Liver (tissue), 8 donors: ENCODE measurements at regions not wholly inside any gene's neighbourhood (a gene's known extent, or its start where the extent isn't known, plus 50 kb on each side); places are given as distances from the start of the nearest gene placed in this dataset.

ENCODE experiments used
- DNase-seq: peaks from one replicate; pipeline ENCODE4 v3.0.0-alpha.2; 2017; ENCODE audit warnings: low spot score
- H3K27ac ChIP-seq, 2 donors: one replicate each; pipeline ENCODE4 v1.7.0; 2013; ENCODE audit warnings: inconsistent platforms in 2 of 2, low read length in 2 of 2, control low read depth in 1 of 2, low read depth in 1 of 2, mild to moderate bottlenecking in 1 of 2
- H3K27me3 ChIP-seq, 4 donors: one replicate each; pipeline versions ENCODE4 v1.6.1 to v1.7.0; 2013; ENCODE audit warnings: low read length in 3 of 4, inconsistent platforms in 1 of 4, mild to moderate bottlenecking in 1 of 4, moderate library complexity in 1 of 4; ENCODE audit not compliant: control insufficient read depth in 4 of 4, insufficient read depth in 4 of 4
- H3K36me3 ChIP-seq, 4 donors: one replicate each; pipeline versions ENCODE4 v1.6.1 to v1.7.0; 2013; ENCODE audit warnings: low read length in 3 of 4, mild to moderate bottlenecking in 3 of 4, low read depth in 1 of 4, moderate library complexity in 1 of 4; ENCODE audit not compliant: control insufficient read depth in 4 of 4, insufficient read depth in 3 of 4
- H3K4me1 ChIP-seq, 4 donors: one replicate each; pipeline versions ENCODE4 v1.6.1 to v1.7.0; 2013; ENCODE audit warnings: low read length in 3 of 4, mild to moderate bottlenecking in 3 of 4, moderate library complexity in 1 of 4; ENCODE audit not compliant: control insufficient read depth in 4 of 4, insufficient read depth in 4 of 4
- H3K4me3 ChIP-seq, 3 donors: one replicate each; pipeline versions ENCODE4 v1.6.1 to v1.7.0; 2013; ENCODE audit warnings: low read length in 3 of 3, control low read depth in 1 of 3, low read depth in 1 of 3, mild to moderate bottlenecking in 1 of 3
- H3K9ac ChIP-seq, 2 donors: one replicate each; pipeline ENCODE4 v1.7.0; 2013; ENCODE audit warnings: low read length in 2 of 2, mild to moderate bottlenecking in 2 of 2, moderate library complexity in 2 of 2, control low read depth in 1 of 2, low read depth in 1 of 2
- H3K9me3 ChIP-seq, 4 donors: one replicate each; pipeline versions ENCODE4 v1.6.1 to v1.7.0; 2013; ENCODE audit warnings: low read length in 3 of 4; ENCODE audit not compliant: control insufficient read depth in 4 of 4
- ATF3 ChIP-seq: IDR thresholded peaks from 2 replicates; pipeline ENCODE4 v1.6.1; 2016; ENCODE audit warnings: antibody characterized with exemption
- EGR1 ChIP-seq, 2 donors: IDR thresholded peaks; 2 replicates each; pipeline ENCODE4 v1.6.1; 2016 to 2018; ENCODE audit warnings: antibody characterized with exemption in 2 of 2, low read depth in 2 of 2
- FOXA1 ChIP-seq: IDR thresholded peaks from 2 replicates; pipeline ENCODE4 v1.6.1; 2016; ENCODE audit warnings: antibody characterized with exemption
- FOXA2 ChIP-seq: IDR thresholded peaks from 2 replicates; pipeline ENCODE4 v1.6.1; 2016; ENCODE audit warnings: antibody characterized with exemption
- GABPA ChIP-seq, 2 donors: IDR thresholded peaks in 1 of 2; conservative IDR thresholded peaks in 1 of 2; 2 replicates each; pipeline ENCODE4 v1.6.1; 2016; ENCODE audit warnings: antibody characterized with exemption in 2 of 2, mild to moderate bottlenecking in 1 of 2, moderate library complexity in 1 of 2
- HNF4A ChIP-seq, 2 donors: conservative IDR thresholded peaks; 2 replicates each; pipeline ENCODE4 v1.6.1; 2016; ENCODE audit warnings: antibody characterized with exemption in 2 of 2, mild to moderate bottlenecking in 2 of 2
- HNF4G ChIP-seq: IDR thresholded peaks from 2 replicates; pipeline ENCODE4 v1.6.1; 2016; ENCODE audit warnings: antibody characterized with exemption
- JUND ChIP-seq, 2 donors: IDR thresholded peaks; 2 replicates each; pipeline ENCODE4 v1.6.1; 2016; ENCODE audit warnings: antibody characterized with exemption in 2 of 2
- MAX ChIP-seq: IDR thresholded peaks from 2 replicates; pipeline ENCODE4 v1.6.1; 2016; ENCODE audit warnings: antibody characterized with exemption
- NR2F2 ChIP-seq: IDR thresholded peaks from 2 replicates; pipeline ENCODE4 v1.6.1; 2016; ENCODE audit warnings: antibody characterized with exemption
- RAD21 ChIP-seq, 2 donors: IDR thresholded peaks; 2 replicates each; pipeline ENCODE4 v1.6.1; 2016; ENCODE audit warnings: antibody characterized with exemption in 2 of 2, mild to moderate bottlenecking in 2 of 2
- RXRA ChIP-seq, 2 donors: IDR thresholded peaks; 2 replicates each; pipeline ENCODE4 v1.6.1; 2017 to 2018; ENCODE audit warnings: antibody characterized with exemption in 2 of 2, mild to moderate bottlenecking in 1 of 2
- SP1 ChIP-seq: IDR thresholded peaks from 2 replicates; pipeline ENCODE4 v1.6.1; 2018; ENCODE audit warnings: antibody characterized with exemption, mild to moderate bottlenecking
- TAF1 ChIP-seq: conservative IDR thresholded peaks from 2 replicates; pipeline ENCODE4 v1.6.1; 2016; ENCODE audit warnings: antibody characterized with exemption, mild to moderate bottlenecking
- YY1 ChIP-seq: IDR thresholded peaks from 2 replicates; pipeline ENCODE4 v1.6.1; 2016; ENCODE audit warnings: antibody characterized with exemption, mild to moderate bottlenecking
- WGBS: extraction: QIAGEN DNeasy Blood & Tissue Kit; methylation state at CpG from one replicate; pipeline ENCODE4 v1.1.7; 2013; 5-methylcytosine and 5-hydroxymethylcytosine counted together
- TF ChIP-seq, protein P1 (sequence below): fragments of 150-350 bp; IDR thresholded peaks from 2 replicates; pipeline ENCODE4 v1.5.1; 2017; ENCODE audit warnings: improper control_type of control experiment, low read depth, low read length; ENCODE audit not compliant: missing input control
- TF ChIP-seq, protein P2 (sequence below): IDR thresholded peaks from 2 replicates; pipeline ENCODE4 v1.6.1; 2016; ENCODE audit warnings: antibody characterized with exemption, mild to moderate bottlenecking
- donor health status: healthy.
- donor health status: healthy.
- donor health status: healthy.
- donor health status: healthy.
- donor health status: healthy.

- DNase-seq = no peak
These were observed 175.7 kb upstream of the COL11A1 start for GRCh38 chr1:103283841-103284669.

GRCh38 chr1:103283371-103283770 lies 175.0 kb upstream of the COL11A1 start:
- no peak for DNase-seq
- WGBS = 51% methylated on average over 1 of the region's 1 CpG
- Histone ChIP-seq H3K4me3 (no peak overlapping the region), H3K27ac (no peak overlapping the region), H3K36me3 (no peaks in the 10 kb centered on the region), H3K4me1 (no peaks in the 10 kb centered on the region), H3K27me3 (no peaks in the 10 kb centered on the region), H3K9ac (no peak overlapping the region), H3K9me3 (no peaks in the 10 kb centered on the region)
- no peak for TF ChIP-seq FOXA1
- no peak for TF ChIP-seq RXRA (IDR thresholded peaks at IDR 0.05)
- no peak for TF ChIP-seq NR2F2
- TF ChIP-seq YY1 = no peak
- no peak for TF ChIP-seq JUND (IDR thresholded peaks at IDR 0.05)
- TF ChIP-seq FOXA2 = no peak
- TF ChIP-seq, protein P1, sequence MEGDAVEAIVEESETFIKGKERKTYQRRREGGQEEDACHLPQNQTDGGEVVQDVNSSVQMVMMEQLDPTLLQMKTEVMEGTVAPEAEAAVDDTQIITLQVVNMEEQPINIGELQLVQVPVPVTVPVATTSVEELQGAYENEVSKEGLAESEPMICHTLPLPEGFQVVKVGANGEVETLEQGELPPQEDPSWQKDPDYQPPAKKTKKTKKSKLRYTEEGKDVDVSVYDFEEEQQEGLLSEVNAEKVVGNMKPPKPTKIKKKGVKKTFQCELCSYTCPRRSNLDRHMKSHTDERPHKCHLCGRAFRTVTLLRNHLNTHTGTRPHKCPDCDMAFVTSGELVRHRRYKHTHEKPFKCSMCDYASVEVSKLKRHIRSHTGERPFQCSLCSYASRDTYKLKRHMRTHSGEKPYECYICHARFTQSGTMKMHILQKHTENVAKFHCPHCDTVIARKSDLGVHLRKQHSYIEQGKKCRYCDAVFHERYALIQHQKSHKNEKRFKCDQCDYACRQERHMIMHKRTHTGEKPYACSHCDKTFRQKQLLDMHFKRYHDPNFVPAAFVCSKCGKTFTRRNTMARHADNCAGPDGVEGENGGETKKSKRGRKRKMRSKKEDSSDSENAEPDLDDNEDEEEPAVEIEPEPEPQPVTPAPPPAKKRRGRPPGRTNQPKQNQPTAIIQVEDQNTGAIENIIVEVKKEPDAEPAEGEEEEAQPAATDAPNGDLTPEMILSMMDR = no peak
- no peak for TF ChIP-seq HNF4G
- TF ChIP-seq TAF1 = no peak
- TF ChIP-seq GABPA (IDR thresholded peaks at IDR 0.05 in 1 of 2, conservative IDR thresholded peaks at IDR 0.05 in 1 of 2) = no peak
- TF ChIP-seq MAX = no peak
- no peak for TF ChIP-seq RAD21 (IDR thresholded peaks at IDR 0.05)

More at GRCh38 chr1:103283841-103284669, 175.7 kb upstream of the COL11A1 start:
- Histone ChIP-seq H3K4me3 (no peak overlapping the region), H3K9ac (no peak overlapping the region), H3K36me3 (no peaks in the 10 kb centered on the region), H3K27me3 (no peaks in the 10 kb centered on the region), H3K9me3 (no peaks in the 10 kb centered on the region), H3K27ac (no peak overlapping the region), H3K4me1 (no peaks in the 10 kb centered on the region)
- no peak for TF ChIP-seq ATF3
- no peak for TF ChIP-seq SP1
- TF ChIP-seq RXRA (IDR thresholded peaks at IDR 0.05) = no peak
- no peak for TF ChIP-seq GABPA (IDR thresholded peaks at IDR 0.05 in 1 of 2, conservative IDR thresholded peaks at IDR 0.05 in 1 of 2)
- TF ChIP-seq NR2F2 = no peak
- TF ChIP-seq EGR1 (IDR thresholded peaks at IDR 0.05; ENCODE audit: low read depth in 2 of 2) = no peak
- TF ChIP-seq RAD21 (IDR thresholded peaks at IDR 0.05) = no peak
- TF ChIP-seq YY1 = no peak
- TF ChIP-seq, protein P1 = no peak
- TF ChIP-seq JUND (IDR thresholded peaks at IDR 0.05) = no peak
- no peak for TF ChIP-seq MAX
- TF ChIP-seq, protein P2, sequence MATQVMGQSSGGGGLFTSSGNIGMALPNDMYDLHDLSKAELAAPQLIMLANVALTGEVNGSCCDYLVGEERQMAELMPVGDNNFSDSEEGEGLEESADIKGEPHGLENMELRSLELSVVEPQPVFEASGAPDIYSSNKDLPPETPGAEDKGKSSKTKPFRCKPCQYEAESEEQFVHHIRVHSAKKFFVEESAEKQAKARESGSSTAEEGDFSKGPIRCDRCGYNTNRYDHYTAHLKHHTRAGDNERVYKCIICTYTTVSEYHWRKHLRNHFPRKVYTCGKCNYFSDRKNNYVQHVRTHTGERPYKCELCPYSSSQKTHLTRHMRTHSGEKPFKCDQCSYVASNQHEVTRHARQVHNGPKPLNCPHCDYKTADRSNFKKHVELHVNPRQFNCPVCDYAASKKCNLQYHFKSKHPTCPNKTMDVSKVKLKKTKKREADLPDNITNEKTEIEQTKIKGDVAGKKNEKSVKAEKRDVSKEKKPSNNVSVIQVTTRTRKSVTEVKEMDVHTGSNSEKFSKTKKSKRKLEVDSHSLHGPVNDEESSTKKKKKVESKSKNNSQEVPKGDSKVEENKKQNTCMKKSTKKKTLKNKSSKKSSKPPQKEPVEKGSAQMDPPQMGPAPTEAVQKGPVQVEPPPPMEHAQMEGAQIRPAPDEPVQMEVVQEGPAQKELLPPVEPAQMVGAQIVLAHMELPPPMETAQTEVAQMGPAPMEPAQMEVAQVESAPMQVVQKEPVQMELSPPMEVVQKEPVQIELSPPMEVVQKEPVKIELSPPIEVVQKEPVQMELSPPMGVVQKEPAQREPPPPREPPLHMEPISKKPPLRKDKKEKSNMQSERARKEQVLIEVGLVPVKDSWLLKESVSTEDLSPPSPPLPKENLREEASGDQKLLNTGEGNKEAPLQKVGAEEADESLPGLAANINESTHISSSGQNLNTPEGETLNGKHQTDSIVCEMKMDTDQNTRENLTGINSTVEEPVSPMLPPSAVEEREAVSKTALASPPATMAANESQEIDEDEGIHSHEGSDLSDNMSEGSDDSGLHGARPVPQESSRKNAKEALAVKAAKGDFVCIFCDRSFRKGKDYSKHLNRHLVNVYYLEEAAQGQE = no peak
- TF ChIP-seq FOXA1 = no peak
- TF ChIP-seq HNF4A (conservative IDR thresholded peaks at IDR 0.05) = no peak
- TF ChIP-seq FOXA2 = no peak
